ENCODE measurements at regions not wholly inside any gene's neighbourhood (a gene's known extent, or its start where the extent isn't known, plus 50 kb on each side); places are given as distances from the start of the nearest gene placed in this dataset.

- Histone ChIP-seq H3K9me3 (no peaks in the 10 kb centered on the region), H3K27me3 (no peaks in the 10 kb centered on the region), H3K27ac (no peak overlapping the region), H3K4me1 (no peaks in the 10 kb centered on the region), H3K36me3 (no peaks in the 10 kb centered on the region), H3K9ac (ENCODE audit: low read depth in 2 of 2, low read length in 2 of 2) (no peak overlapping the region), H3K4me3 (no peak overlapping the region)
- TF ChIP-seq, protein P1, sequence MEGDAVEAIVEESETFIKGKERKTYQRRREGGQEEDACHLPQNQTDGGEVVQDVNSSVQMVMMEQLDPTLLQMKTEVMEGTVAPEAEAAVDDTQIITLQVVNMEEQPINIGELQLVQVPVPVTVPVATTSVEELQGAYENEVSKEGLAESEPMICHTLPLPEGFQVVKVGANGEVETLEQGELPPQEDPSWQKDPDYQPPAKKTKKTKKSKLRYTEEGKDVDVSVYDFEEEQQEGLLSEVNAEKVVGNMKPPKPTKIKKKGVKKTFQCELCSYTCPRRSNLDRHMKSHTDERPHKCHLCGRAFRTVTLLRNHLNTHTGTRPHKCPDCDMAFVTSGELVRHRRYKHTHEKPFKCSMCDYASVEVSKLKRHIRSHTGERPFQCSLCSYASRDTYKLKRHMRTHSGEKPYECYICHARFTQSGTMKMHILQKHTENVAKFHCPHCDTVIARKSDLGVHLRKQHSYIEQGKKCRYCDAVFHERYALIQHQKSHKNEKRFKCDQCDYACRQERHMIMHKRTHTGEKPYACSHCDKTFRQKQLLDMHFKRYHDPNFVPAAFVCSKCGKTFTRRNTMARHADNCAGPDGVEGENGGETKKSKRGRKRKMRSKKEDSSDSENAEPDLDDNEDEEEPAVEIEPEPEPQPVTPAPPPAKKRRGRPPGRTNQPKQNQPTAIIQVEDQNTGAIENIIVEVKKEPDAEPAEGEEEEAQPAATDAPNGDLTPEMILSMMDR (IDR thresholded peaks at IDR 0.05), result no peak
- intact Hi-C loops (cut with DNase I), result no loop called here
- no peak for DNase-seq
Measured at GRCh38 chr10:131033166-131034085, 278.1 kb downstream of the TCERG1L start.

GRCh38 chr10:131034451-131034850 is 277.1 kb downstream of the TCERG1L start:
- TF ChIP-seq, protein P1 (IDR thresholded peaks at IDR 0.05), result no peak
- Histone ChIP-seq H3K9ac (ENCODE audit: low read depth in 2 of 2, low read length in 2 of 2) (no peak overlapping the region), H3K27ac (no peak overlapping the region), H3K4me1 (no peaks in the 10 kb centered on the region), H3K9me3 (no peaks in the 10 kb centered on the region), H3K27me3 (no peaks in the 10 kb centered on the region), H3K4me3 (no peak overlapping the region), H3K36me3 (no peaks in the 10 kb centered on the region)
- intact Hi-C loops (cut with DNase I), result no loop called here
- DNase-seq, result no peak

DNA sequence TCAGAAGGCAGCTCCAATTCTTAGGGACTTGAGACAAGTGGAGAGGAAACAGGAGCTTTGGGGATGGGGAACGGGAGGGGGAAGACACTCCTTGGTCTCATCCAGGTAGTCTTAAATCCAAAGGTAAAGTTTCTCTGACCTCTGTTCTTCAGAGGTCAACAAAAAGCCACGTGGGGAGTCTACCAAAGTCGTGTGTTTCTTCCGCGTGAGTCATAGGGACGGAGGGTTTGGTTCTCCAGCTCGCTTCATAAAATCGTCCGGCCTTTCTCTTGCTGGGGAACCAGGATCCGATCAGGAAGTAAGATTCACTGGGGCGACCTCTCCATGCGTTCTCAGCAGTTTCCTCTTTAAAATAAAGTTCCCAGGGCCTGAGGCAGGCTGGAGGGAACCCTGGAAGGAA is 275.7 kb downstream of the TCERG1L start:
- Histone ChIP-seq H3K27me3 (no peaks in the 10 kb centered on the region), H3K4me1 (no peaks in the 10 kb centered on the region), H3K4me3 (no peak overlapping the region), H3K9me3 (no peaks in the 10 kb centered on the region), H3K27ac (no peak overlapping the region), H3K9ac (ENCODE audit: low read depth in 2 of 2, low read length in 2 of 2) (no peak overlapping the region), H3K36me3 (no peaks in the 10 kb centered on the region)
- intact Hi-C loops (cut with DNase I), result no loop called here
- TF ChIP-seq, protein P1 (IDR thresholded peaks at IDR 0.05), result no peak
- DNase-seq, result no peak

DNA sequence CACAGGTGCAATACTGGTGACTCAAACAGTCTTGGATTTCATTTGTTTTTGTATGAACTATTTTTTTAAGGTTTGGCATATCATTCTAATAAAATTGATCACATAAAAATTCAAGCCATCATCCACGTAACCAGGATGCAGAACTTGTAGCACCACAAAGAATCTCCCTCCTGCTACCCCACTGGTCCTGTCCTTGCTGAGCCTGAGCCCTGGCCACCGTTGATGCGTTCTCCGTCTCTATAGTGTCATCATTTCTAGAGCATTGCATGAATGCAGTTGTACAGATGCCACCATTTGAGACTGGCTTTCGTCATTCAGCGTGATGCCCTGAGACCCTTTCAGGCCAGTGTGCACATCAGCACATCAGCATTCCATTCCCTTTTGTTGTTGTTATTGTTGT is 273.5 kb downstream of the TCERG1L start:
- Histone ChIP-seq H3K27ac (no peak overlapping the region), H3K27me3 (no peaks in the 10 kb centered on the region), H3K9ac (ENCODE audit: low read depth in 2 of 2, low read length in 2 of 2) (no peak overlapping the region), H3K4me3 (no peak overlapping the region), H3K9me3 (no peaks in the 10 kb centered on the region), H3K36me3 (no peaks in the 10 kb centered on the region), H3K4me1 (no peaks in the 10 kb centered on the region)
- no peak for DNase-seq
- TF ChIP-seq, protein P1 (IDR thresholded peaks at IDR 0.05), result no peak
- intact Hi-C loops (cut with DNase I), result no loop called here

- H3K4me1 ChIP-seq, result no peaks in the 10 kb centered on the region
- TF ChIP-seq, protein P1 (IDR thresholded peaks at IDR 0.05), result no peak
- intact Hi-C loops (cut with DNase I), result no loop called here
- no peak overlapping the region for H3K27ac ChIP-seq
- no peaks in the 10 kb centered on the region for H3K36me3 ChIP-seq
- H3K9ac ChIP-seq (ENCODE audit: low read depth in 2 of 2, low read length in 2 of 2), result no peak overlapping the region
- H3K4me3 ChIP-seq, result no peak overlapping the region
- H3K27me3 ChIP-seq, result no peaks in the 10 kb centered on the region
- DNase-seq, result no peak
- no peaks in the 10 kb centered on the region for H3K9me3 ChIP-seq
Measured at GRCh38 chr10:131041031-131041430, 270.5 kb downstream of the TCERG1L start.
